Tibial nerve (tissue), 4 donors: ENCODE measurements at regions not wholly inside any gene's neighbourhood (a gene's known extent, or its start where the extent isn't known, plus 50 kb on each side); places are given as distances from the start of the nearest gene placed in this dataset.

Experiments used
- DNase-seq, 2 donors: peaks; one replicate each; pipeline ENCODE4 v3.0.0-alpha.2; 2019; ENCODE audit warnings: low spot score in 2 of 2
- H3K27ac ChIP-seq, 4 donors: fragments of 200-600 bp; sonication (generic) in 3 of 4; one replicate each; pipeline ENCODE4 v1.5.1; 2017 to 2019; ENCODE audit warnings: mild to moderate bottlenecking in 1 of 4
- H3K27me3 ChIP-seq, 2 donors: fragments of 200-600 bp; sonication (generic) in 1 of 2; one replicate each; pipeline versions ENCODE4 v1.5.1 to v1.6.0; 2017 to 2019
- H3K36me3 ChIP-seq, 3 donors: fragments of 200-600 bp; sonication (generic); one replicate each; pipeline ENCODE4 v1.5.1; 2018 to 2019
- H3K4me1 ChIP-seq, 4 donors: fragments of 200-600 bp; sonication (generic) in 3 of 4; one replicate each; pipeline ENCODE4 v1.5.1; 2017 to 2019
- H3K4me3 ChIP-seq, 4 donors: fragments of 200-600 bp; sonication (generic) in 3 of 4; one replicate each; pipeline ENCODE4 v1.5.1; 2017 to 2019; ENCODE audit warnings: mild to moderate bottlenecking in 1 of 4, moderate library complexity in 1 of 4
- H3K9me3 ChIP-seq, 4 donors: fragments of 200-600 bp; sonication (generic) in 3 of 4; one replicate each; pipeline ENCODE4 v1.5.1; 2017 to 2019
- EP300 ChIP-seq, 2 donors: sonication (generic); formaldehyde crosslinking; IDR thresholded peaks; one replicate each; pipeline ENCODE4 v1.6.1; 2017; ENCODE audit warnings: antibody characterized with exemption in 2 of 2, mild to moderate bottlenecking in 1 of 2
- POLR2A ChIP-seq, 2 donors: fragments of 450-650 bp; IDR thresholded peaks; one replicate each; pipeline ENCODE4 v1.6.1; 2017; ENCODE audit warnings: antibody characterized with exemption in 2 of 2, mild to moderate bottlenecking in 2 of 2, moderate library complexity in 2 of 2
- WGBS, 2 donors: methylation state at CpG; one replicate each; pipeline ENCODE4 v1.1.5; 2018; 5-methylcytosine and 5-hydroxymethylcytosine counted together
- TF ChIP-seq, protein P1 (sequence below), 5 experiments: fragments of 200-600 bp in 3 of 5; fragments of 450-650 bp in 2 of 5; sonication (generic) in 3 of 5; IDR thresholded peaks; one replicate each; pipeline ENCODE4 v1.5.1; 2016 to 2019; ENCODE audit warnings: antibody characterized with exemption in 5 of 5, mild to moderate bottlenecking in 3 of 5, moderate library complexity in 2 of 5

- H3K4me3 ChIP-seq: no peak overlapping the region
- H3K9me3 ChIP-seq: no peaks in the 10 kb centered on the region
- WGBS, 2 donors: 51 to 57% methylated on average over 6 of the region's 6 CpGs
- no peaks in the 10 kb centered on the region for H3K36me3 ChIP-seq
- H3K27me3 ChIP-seq: no peaks in the 10 kb centered on the region
- TF ChIP-seq POLR2A (IDR thresholded peaks at IDR 0.05) (no peak), EP300 (IDR thresholded peaks at IDR 0.05) (no peak)
- TF ChIP-seq, protein P1, sequence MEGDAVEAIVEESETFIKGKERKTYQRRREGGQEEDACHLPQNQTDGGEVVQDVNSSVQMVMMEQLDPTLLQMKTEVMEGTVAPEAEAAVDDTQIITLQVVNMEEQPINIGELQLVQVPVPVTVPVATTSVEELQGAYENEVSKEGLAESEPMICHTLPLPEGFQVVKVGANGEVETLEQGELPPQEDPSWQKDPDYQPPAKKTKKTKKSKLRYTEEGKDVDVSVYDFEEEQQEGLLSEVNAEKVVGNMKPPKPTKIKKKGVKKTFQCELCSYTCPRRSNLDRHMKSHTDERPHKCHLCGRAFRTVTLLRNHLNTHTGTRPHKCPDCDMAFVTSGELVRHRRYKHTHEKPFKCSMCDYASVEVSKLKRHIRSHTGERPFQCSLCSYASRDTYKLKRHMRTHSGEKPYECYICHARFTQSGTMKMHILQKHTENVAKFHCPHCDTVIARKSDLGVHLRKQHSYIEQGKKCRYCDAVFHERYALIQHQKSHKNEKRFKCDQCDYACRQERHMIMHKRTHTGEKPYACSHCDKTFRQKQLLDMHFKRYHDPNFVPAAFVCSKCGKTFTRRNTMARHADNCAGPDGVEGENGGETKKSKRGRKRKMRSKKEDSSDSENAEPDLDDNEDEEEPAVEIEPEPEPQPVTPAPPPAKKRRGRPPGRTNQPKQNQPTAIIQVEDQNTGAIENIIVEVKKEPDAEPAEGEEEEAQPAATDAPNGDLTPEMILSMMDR (IDR thresholded peaks at IDR 0.05): no peak
- H3K4me1 ChIP-seq: peaks cover 0 to 8% (median 0%) of the 10 kb centered on the region in 4 donors
- H3K27ac ChIP-seq: no peak overlapping the region
- DNase-seq: no peak
Observed at GRCh38 chr4:165610679-165611437, 232.1 kb downstream of the CPE start.

GRCh38 chr4:165612936-165613335 is 234.1 kb downstream of the CPE start:
- 0 to 18% methylated on average over 1 of the region's 1 CpG for WGBS, 2 donors
- Histone ChIP-seq H3K36me3 (no peaks in the 10 kb centered on the region), H3K27me3 (no peaks in the 10 kb centered on the region), H3K9me3 (peaks cover 0 to 6% (median 0%) of the 10 kb centered on the region in 4 donors), H3K4me1 (peaks cover 0 to 8% (median 0%) of the 10 kb centered on the region in 4 donors), H3K27ac (no peak overlapping the region), H3K4me3 (no peak overlapping the region)
- TF ChIP-seq POLR2A (IDR thresholded peaks at IDR 0.05) (no peak), EP300 (IDR thresholded peaks at IDR 0.05) (no peak)
- TF ChIP-seq, protein P1 (IDR thresholded peaks at IDR 0.05): no peak
- DNase-seq: no peak

DNA sequence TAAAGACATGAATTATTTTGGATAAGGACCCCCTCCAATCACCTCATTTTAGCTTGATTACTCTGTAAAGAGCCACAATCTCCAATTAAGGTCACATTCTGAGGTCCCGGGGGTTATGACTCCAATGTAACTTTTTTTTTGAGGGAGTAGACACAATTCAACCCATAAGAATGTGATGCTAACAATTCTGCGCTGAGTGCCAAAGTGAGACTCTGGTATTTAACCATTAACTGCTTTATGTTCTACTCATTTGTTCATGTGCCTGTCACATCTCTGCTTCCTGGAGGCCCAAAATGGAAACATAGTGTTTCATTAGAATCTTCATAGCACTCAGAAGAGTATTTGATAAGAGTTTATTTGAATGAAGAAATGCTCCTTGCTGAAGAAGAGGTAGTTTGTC is 234.8 kb downstream of the CPE start:
- no peak overlapping the region for H3K27ac ChIP-seq
- peaks cover 0 to 8% (median 0%) of the 10 kb centered on the region in 4 donors for H3K4me1 ChIP-seq
- TF ChIP-seq EP300 (IDR thresholded peaks at IDR 0.05) (no peak), POLR2A (IDR thresholded peaks at IDR 0.05) (no peak)
- TF ChIP-seq, protein P1 (IDR thresholded peaks at IDR 0.05): no peak
- WGBS, 2 donors: 83% methylated on average over 2 of the region's 2 CpGs
- DNase-seq: no peak
- no peaks in the 10 kb centered on the region for H3K36me3 ChIP-seq
- no peaks in the 10 kb centered on the region for H3K27me3 ChIP-seq
- peaks cover 0 to 9% (median 0%) of the 10 kb centered on the region in 4 donors for H3K9me3 ChIP-seq
- H3K4me3 ChIP-seq: no peak overlapping the region

DNA sequence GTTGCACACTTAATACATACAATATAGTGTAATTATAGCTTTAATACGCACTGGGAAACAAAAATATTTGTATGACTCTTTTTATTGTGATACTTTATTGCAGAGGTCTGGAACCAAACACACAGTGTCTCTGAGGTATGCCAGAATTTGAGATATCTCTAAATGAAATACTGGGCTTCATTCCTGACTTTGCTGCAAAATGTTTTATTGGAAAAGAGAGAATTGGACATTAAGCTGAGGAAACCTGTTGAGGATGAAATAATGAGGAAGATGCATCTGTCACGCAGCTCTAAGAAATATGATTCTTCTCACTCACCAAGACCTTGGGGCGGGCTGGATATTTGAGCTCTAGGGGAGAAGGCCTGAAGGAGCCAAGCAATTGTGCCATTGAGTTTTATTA is 242.1 kb downstream of the CPE start:
- Histone ChIP-seq H3K27ac (no peak overlapping the region), H3K9me3 (peaks cover 0 to 13% (median 0%) of the 10 kb centered on the region in 4 donors), H3K4me3 (no peak overlapping the region), H3K27me3 (no peaks in the 10 kb centered on the region), H3K4me1 (no peaks in the 10 kb centered on the region), H3K36me3 (no peaks in the 10 kb centered on the region)
- WGBS, 2 donors: 81% methylated on average over 3 of the region's 3 CpGs
- no peak for TF ChIP-seq POLR2A (IDR thresholded peaks at IDR 0.05)
- TF ChIP-seq EP300 (IDR thresholded peaks at IDR 0.05): no peak
- TF ChIP-seq, protein P1 (IDR thresholded peaks at IDR 0.05): no peak
- DNase-seq: no peak

- H3K27me3 ChIP-seq: no peaks in the 10 kb centered on the region
- H3K4me3 ChIP-seq: no peak overlapping the region
- DNase-seq: no peak
- H3K9me3 ChIP-seq: peaks cover 0 to 13% (median 0%) of the 10 kb centered on the region in 4 donors
- TF ChIP-seq POLR2A (IDR thresholded peaks at IDR 0.05): no peak
- no peak for TF ChIP-seq EP300 (IDR thresholded peaks at IDR 0.05)
- TF ChIP-seq, protein P1 (IDR thresholded peaks at IDR 0.05): no peak
- no peaks in the 10 kb centered on the region for H3K36me3 ChIP-seq
- no peaks in the 10 kb centered on the region for H3K4me1 ChIP-seq
- WGBS, 2 donors: 71 to 74% methylated on average over 5 of the region's 5 CpGs
- no peak overlapping the region for H3K27ac ChIP-seq
Observed at GRCh38 chr4:165621983-165622382, 243.2 kb downstream of the CPE start.
